MM.1S (cell line): ENCODE measurements at regions not wholly inside any gene's neighbourhood (a gene's known extent, or its start where the extent isn't known, plus 50 kb on each side); places are given as distances from the start of the nearest gene placed in this dataset.
A peak's percentile ranks its signal among the peaks of the same experiment; 100 is the strongest.

Source experiments
- DNase-seq: peaks from one replicate; pipeline ENCODE4 v3.0.0-alpha.2; 2015
- H2AFZ ChIP-seq: fragments of 300-600 bp; sonication (generic); 2 replicates; pipeline ENCODE4 v1.6.0; 2016; ENCODE audit warnings: antibody characterized with exemption, low read length
- H3F3A ChIP-seq: fragments of 300-600 bp; sonication (generic); 2 replicates; pipeline ENCODE4 v1.6.1; 2016; ENCODE audit warnings: mild to moderate bottlenecking, antibody characterized with exemption, low read length, moderate library complexity, mixed read lengths; ENCODE audit not compliant: insufficient read depth
- H3K27ac ChIP-seq: fragments of 300-600 bp; sonication (generic); 2 replicates; pipeline ENCODE4 v1.5.1; 2016; ENCODE audit warnings: mild to moderate bottlenecking, low read length
- H3K27me3 ChIP-seq: fragments of 300-600 bp; sonication (generic); replicated peaks from 2 replicates; pipeline ENCODE4 v1.6.0; 2016; ENCODE audit warnings: low read length; ENCODE audit not compliant: insufficient read depth
- H3K36me3 ChIP-seq: fragments of 300-600 bp; sonication (generic); replicated peaks from 2 replicates; pipeline ENCODE4 v1.6.1; 2016; ENCODE audit warnings: mild to moderate bottlenecking, low read length, mixed read lengths; ENCODE audit not compliant: insufficient read depth
- H3K4me1 ChIP-seq: fragments of 300-600 bp; sonication (generic); 2 replicates; pipeline ENCODE4 v1.6.1; 2016; ENCODE audit warnings: low read length, mixed read lengths
- H3K4me2 ChIP-seq: fragments of 300-600 bp; sonication (generic); 2 replicates; pipeline ENCODE4 v1.6.0; 2016; ENCODE audit warnings: low read depth, low read length
- H3K4me3 ChIP-seq: fragments of 300-600 bp; sonication (generic); 2 replicates; pipeline ENCODE4 v1.5.1; 2016; ENCODE audit warnings: low read length, mixed read lengths
- H3K79me2 ChIP-seq: fragments of 300-600 bp; sonication (generic); 2 replicates; pipeline ENCODE4 v1.6.1; 2016; ENCODE audit warnings: mixed run types, low read length, mixed read lengths
- H3K9ac ChIP-seq: fragments of 300-600 bp; sonication (generic); 2 replicates; pipeline ENCODE4 v1.6.1; 2016; ENCODE audit warnings: low read length, mixed read lengths
- H3K9me2 ChIP-seq: fragments of 300-600 bp; sonication (generic); replicated peaks from 2 replicates; pipeline ENCODE4 v1.6.1; 2016; ENCODE audit warnings: mild to moderate bottlenecking, low read length, mixed read lengths; ENCODE audit not compliant: insufficient read depth
- H3K9me3 ChIP-seq: fragments of 300-600 bp; sonication (generic); replicated peaks from 2 replicates; pipeline ENCODE4 v1.6.1; 2016; ENCODE audit warnings: mild to moderate bottlenecking, low read length, mixed read lengths; ENCODE audit not compliant: insufficient read depth
- H4K20me1 ChIP-seq: fragments of 300-600 bp; sonication (generic); 2 replicates; pipeline ENCODE4 v1.6.1; 2016; ENCODE audit warnings: mild to moderate bottlenecking, low read length, moderate library complexity, mixed read lengths; ENCODE audit not compliant: insufficient read depth
- EZH2 ChIP-seq: fragments of 300-600 bp; sonication (generic); optimal IDR thresholded peaks from 2 replicates; pipeline ENCODE3; 2017; ENCODE audit warnings: low read depth, mild to moderate bottlenecking, antibody characterized with exemption, low read length, mixed read lengths
- EZH2phosphoT487 ChIP-seq: fragments of 300-600 bp; sonication (generic); IDR thresholded peaks from 2 replicates; pipeline ENCODE4 v1.6.1; 2018; ENCODE audit warnings: antibody characterized with exemption, low read length
- TF ChIP-seq, protein P1 (sequence below): fragments of 300-600 bp; sonication (generic); IDR thresholded peaks from 2 replicates; pipeline ENCODE4 v1.5.1; 2016; ENCODE audit warnings: antibody characterized with exemption, low read length, mixed read lengths

DNA sequence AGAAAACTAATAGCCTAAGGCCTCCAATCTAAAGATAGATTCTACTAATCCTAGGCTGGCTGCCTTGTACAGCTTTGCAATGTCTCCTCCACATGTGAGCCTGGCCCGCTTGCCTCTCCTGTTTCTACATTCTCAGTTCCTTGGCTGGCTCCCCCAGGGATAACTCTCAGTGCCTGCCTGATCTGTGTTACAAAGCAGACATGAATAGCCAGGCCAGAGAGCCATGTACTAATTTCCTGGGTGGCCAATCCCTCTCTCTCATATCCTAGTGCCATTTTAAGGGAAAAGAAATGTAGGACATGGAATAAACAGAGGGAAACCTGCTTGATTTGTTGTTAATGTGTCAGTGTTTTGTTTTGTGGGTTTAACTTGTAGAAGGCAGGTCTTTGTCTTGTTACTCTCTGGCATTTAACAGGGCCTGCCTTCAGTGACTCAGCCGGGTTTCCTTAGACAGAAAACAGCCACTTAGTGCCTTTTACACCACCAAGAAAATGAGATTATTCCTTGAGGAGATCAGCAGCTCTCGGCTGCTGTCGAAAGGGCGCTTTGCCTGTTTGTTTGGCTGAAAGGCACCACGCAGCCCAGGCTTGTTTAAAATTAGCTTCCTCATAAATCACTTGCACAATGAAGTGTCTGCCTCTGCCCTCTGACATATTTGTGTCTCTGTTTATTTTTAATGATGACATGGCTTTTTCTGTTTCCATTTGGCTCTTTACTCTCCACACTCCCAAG, 702.7 kb downstream of the MAFB start:
- H3K4me3 ChIP-seq = no peak overlapping the region
- no peaks in the 10 kb centered on the region for H3K79me2 ChIP-seq
- no peaks in the 10 kb centered on the region for H3K36me3 ChIP-seq
- no peaks in the 10 kb centered on the region for H3K27me3 ChIP-seq
- peak overlapping the region; percentile 14; the same call in 1 of the 2 replicates for H2AFZ ChIP-seq
- no peaks in the 10 kb centered on the region for H3F3A ChIP-seq
- TF ChIP-seq EZH2phosphoT487 (no peak), EZH2 (no peak)
- TF ChIP-seq, protein P1, sequence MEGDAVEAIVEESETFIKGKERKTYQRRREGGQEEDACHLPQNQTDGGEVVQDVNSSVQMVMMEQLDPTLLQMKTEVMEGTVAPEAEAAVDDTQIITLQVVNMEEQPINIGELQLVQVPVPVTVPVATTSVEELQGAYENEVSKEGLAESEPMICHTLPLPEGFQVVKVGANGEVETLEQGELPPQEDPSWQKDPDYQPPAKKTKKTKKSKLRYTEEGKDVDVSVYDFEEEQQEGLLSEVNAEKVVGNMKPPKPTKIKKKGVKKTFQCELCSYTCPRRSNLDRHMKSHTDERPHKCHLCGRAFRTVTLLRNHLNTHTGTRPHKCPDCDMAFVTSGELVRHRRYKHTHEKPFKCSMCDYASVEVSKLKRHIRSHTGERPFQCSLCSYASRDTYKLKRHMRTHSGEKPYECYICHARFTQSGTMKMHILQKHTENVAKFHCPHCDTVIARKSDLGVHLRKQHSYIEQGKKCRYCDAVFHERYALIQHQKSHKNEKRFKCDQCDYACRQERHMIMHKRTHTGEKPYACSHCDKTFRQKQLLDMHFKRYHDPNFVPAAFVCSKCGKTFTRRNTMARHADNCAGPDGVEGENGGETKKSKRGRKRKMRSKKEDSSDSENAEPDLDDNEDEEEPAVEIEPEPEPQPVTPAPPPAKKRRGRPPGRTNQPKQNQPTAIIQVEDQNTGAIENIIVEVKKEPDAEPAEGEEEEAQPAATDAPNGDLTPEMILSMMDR = no peak
- no peaks in the 10 kb centered on the region for H3K9me3 ChIP-seq
- no peaks in the 10 kb centered on the region for H3K9me2 ChIP-seq
- peak; percentile 15 for DNase-seq
- no peak overlapping the region for H3K9ac ChIP-seq
- H3K27ac ChIP-seq = no peak overlapping the region; the same call in 1 of the 2 replicates
- H4K20me1 ChIP-seq = no peaks in the 10 kb centered on the region
- no peak overlapping the region for H3K4me2 ChIP-seq
- no peaks in the 10 kb centered on the region for H3K4me1 ChIP-seq

DNA sequence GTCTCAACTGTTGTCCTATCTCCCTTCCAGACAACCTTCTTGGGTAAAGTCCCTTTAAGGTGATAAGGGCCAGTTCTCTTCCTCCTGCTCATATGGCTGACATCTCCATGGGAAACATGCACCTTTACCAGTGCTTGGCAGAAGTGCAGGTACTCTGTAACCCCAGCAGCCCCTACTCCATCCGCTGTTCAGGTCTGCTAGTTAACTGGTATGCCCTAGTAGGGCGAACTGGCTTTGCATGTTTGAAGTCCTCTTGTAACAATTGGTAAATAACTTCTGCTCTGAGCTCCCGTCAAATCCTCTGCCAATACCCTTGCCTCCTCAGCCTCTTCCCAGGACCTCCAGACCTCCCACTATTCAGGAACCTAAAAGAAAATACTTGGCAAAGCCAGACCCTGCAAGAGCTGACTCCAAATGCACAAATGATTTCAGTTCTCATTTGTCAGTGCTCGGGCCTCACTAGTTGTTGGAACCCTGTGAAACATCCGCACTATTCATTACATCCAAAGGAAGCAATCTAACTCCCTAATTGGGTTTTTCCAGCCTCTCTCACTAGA, 703.7 kb downstream of the MAFB start:
- no peak overlapping the region for H3K27ac ChIP-seq

DNA sequence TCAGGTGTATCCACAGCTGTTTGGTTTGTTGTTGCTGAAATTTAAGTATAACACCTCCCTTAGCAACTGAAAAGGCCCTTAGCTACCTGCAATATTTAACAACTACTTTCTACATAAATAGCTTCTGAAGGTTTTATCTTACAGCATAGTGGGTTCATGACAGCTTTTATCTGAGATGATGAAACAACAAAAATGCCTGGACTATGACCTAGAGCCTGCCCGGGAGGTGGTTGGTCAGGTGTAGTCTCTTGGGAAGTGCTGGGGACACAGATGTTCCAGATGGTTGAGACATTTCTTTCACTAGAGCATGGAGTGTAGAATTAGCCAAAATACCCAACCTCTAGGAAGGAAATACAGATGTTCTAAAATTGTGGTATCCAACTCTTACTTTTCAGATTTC, 705.4 kb downstream of the MAFB start:
- Histone ChIP-seq H3K9me3 (no peaks in the 10 kb centered on the region), H3K9me2 (no peaks in the 10 kb centered on the region), H2AFZ (no peak overlapping the region), H3F3A (no peaks in the 10 kb centered on the region), H3K36me3 (no peaks in the 10 kb centered on the region), H3K4me2 (no peak overlapping the region), H3K9ac (no peak overlapping the region), H4K20me1 (no peaks in the 10 kb centered on the region), H3K27me3 (no peaks in the 10 kb centered on the region), H3K79me2 (no peaks in the 10 kb centered on the region), H3K4me1 (no peaks in the 10 kb centered on the region), H3K4me3 (no peak overlapping the region), H3K27ac (no peak overlapping the region)
- TF ChIP-seq, protein P1 = no peak
- no peak for TF ChIP-seq EZH2phosphoT487
- TF ChIP-seq EZH2 = no peak
- no peak for DNase-seq

More for the DNA sequence above, 703.7 kb downstream of the MAFB start:
- no peak overlapping the region for H3K4me3 ChIP-seq
- DNase-seq = no peak
- H2AFZ ChIP-seq = no peak overlapping the region
- TF ChIP-seq, protein P1 = no peak
- no peak for TF ChIP-seq EZH2
- H3K9me2 ChIP-seq = no peaks in the 10 kb centered on the region
- H3K79me2 ChIP-seq = no peaks in the 10 kb centered on the region
- no peaks in the 10 kb centered on the region for H3K36me3 ChIP-seq
- no peaks in the 10 kb centered on the region for H3K9me3 ChIP-seq
- no peaks in the 10 kb centered on the region for H4K20me1 ChIP-seq
- H3K4me2 ChIP-seq = no peak overlapping the region
- H3K9ac ChIP-seq = no peak overlapping the region
- no peaks in the 10 kb centered on the region for H3K4me1 ChIP-seq
- H3K27me3 ChIP-seq = no peaks in the 10 kb centered on the region
- no peaks in the 10 kb centered on the region for H3F3A ChIP-seq
